Left forelimb (tissue), 1 donor: ENCODE measurements at regions not wholly inside any gene's neighbourhood (a gene's known extent, or its start where the extent isn't known, plus 50 kb on each side); places are given as distances from the start of the nearest gene placed in this dataset.
"Not testable (repeated sequence)": the region's sequence is repeated elsewhere in the genome, so short reads cannot be mapped to it uniquely, and the experiment has no call there.

ENCODE experiments used
- DNase-seq: peaks from one replicate; pipeline ENCODE4 v3.0.0-alpha.2; 2018; ENCODE audit warnings: low spot score

DNA sequence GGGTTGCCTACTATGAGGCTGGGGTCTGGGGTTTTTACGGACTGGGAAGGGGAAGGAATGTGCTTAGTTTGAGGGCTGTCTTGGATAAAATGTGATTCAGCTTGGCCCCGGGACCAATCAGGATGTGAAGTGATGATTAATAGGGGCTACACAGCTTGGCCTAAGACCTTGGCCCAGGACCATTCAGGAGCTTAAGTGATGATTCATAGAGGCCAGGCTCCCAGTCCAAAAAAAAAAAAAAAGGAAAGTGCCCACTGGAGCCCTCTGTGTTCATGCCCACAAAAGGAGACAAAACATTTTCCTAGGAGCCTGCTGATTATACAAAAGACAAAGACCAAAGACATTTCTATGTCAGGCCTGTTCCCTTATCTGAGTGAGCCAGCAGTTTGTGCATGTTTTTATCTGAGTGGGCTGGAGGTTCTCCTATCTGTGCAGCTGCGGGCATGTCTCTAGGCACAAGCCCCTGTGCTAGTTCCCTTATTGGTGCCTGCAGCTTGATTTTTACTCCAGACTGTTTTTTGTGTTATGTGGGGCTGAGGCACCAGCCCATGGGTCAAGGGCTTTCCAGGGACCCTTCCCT is 898.2 kb upstream of the GOT2 start:
- DNase-seq = no peak

DNA sequence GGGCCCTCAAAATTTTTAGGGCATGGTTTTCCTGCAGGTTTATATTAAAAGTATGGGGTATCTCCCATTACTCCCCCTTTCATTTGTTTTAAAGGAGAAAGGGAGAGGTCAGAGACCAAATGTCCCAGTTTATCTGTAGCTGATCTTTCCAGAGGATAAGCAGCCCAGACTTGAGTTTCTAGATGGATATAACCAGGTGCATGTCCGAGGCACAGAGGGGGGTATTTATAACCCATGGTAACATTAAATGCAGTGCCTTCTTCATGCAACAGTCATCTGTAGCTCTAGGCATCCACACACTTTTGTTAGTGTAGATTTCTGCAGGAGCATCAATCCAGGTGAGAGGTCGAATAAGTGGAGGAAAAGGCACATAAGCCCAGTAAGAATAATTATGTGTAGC is 890.3 kb upstream of the GOT2 start:
- DNase-seq = not testable (repeated sequence)

DNA sequence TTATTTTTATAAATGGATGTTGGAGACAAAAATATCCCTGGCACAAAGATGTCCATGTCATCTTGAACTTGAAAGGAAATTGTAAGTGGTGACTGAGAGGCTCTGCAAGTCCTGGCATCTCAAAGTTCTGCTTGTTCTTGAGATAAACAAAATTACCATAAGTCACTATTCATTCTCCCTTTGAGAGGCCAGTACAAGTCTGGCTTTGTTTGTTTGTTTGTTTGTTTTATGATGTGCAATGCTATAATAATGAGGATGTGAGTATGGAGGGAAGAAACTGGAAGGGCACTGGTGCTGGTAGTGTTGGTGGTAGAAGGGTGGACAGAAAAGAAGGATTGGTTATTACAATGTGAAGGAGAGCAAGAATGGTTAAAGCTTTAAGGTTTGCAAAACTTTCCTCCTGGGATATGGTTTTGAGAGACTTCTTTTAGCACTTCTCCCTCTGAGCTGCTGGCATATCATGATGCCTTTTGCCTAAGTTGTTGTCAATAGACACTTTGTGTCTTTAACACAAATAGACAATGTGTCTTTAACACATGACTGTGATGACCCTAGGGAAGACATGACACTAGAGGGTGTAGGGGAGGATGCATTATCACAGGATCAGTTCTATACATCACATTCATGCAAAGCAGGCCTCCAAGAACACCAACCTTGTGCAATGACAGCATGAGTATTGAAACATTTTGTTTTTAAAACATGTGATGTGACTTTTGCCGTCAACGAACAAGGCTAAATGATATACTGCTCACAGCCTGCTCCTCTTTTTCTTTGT is 880.5 kb upstream of the GOT2 start:
- no peak for DNase-seq

DNA sequence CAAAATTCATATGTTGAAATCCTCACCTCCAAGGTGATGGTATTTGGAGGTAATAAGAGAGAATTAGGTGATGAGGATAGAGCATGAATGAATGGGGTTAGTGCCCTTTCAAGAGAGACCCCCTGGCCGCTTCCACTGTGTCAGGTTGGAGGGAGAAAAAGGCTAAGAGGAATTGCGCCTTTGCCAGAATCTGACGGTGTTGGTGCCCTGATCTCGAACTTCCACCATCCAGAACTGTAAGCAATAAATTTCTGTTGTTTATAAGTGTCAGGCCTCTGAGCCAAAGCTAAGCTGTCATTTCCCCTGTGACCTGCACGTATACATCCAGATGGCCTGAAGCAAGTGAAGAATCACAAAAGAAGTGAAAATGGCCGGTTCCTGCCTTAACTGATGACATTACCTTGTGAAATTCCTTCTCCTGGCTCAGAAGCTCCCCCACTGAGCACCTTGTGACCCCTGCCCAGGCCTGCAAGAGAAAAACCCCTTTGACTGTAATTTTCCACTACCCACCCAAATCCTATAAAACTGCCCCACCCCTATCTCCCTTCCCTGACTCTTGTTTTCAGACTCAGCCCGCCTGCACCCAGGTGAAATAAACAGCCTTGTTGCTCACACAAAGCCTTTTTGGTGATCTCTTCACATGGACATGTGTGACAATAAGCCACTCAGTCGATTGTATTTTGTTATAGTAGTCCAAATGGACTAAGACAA is 878.9 kb upstream of the GOT2 start:
- DNase-seq = not testable (repeated sequence)

DNA sequence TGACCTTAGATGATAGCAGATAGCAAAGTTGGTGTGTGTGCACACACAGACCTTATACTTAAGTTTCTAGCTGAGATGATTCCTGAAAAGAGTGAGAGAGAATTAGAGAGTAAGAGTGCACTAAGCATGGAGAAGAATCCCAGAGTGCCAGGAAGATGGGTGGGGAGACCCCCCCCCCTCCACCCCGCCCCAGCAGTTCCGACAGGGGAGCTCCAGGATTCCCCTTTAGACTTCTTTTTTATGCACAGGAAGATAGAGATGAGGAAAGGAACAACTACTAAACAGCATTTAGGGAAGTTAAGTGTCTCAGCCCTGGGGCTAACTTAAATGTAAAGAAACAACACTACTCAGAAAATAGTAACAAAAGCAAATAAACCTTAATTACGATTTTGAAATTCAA is 878.0 kb upstream of the GOT2 start:
- DNase-seq = no peak

DNA sequence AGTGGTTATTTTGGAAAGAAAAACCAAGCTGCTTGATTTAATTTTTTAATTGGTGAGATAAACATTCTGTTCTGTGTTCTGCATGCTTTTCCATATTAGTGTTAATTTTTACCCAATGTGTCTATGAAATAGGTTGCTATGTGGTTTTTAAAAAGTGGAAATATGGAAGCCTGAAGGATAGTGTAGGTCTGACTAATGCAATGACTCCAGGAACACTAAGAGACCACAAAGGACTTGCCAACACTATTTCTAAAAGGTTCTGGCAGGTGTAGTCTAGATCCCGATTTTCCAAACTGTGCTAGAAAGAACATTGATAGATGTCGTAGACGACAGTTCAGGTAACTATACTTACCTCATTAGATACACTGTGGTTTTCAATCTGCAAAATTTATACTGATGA is 877.4 kb upstream of the GOT2 start:
- DNase-seq = no peak

DNA sequence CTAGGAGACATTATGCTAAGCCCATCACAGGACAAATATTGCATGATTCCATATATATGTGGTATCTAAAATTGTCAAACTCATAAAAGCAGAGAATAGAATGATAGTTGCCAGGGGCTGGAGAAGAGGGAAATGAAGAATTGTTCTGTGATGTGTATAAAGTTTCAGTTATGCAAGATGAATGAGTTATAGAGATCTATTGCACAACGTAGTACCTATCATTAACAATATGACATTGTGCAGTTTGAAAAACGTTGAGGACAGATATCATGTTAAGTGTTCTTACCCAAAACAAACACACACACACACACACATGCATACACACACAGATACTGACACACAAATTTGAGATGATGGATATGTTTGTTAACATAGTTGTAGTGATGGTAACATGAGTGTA is 871.6 kb upstream of the GOT2 start:
- no peak for DNase-seq

DNA sequence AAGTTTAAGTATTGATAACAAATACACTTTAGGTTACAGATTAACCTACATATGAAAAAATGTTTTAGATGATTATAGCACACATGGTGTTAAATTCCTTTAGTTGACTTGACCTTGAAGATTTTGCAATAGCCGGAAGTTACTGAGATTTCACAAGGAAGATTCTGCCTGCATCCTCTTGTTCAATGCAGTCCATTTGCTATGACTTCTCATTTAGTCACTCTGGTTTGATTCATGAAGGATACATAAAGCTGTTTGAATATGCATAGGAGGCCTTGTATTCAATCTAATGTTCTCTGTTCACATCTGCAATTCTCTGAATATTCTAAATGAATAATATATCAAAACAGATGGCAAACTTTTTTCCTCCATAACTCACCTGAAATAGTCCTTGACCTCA is 870.2 kb upstream of the GOT2 start:
- DNase-seq = no peak

DNA sequence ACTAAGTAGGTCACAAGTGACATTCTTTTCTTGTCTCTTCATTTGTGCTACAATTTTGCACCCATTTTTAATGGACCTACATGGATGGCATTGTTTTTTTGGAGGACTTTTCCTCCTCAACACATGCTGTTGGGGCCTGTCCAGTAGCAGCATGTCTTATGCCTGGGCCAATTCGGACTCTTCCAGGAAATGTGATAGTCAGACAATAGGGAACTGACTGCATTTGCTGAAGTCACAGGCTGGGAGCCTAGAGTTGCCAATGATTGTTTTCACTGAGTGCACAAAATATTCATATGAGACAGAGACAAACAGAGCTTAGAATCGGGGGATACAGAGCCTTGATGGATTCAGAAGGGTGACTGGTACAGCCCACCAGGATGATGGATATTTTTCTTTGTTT is 867.3 kb upstream of the GOT2 start:
- DNase-seq = no peak

DNA sequence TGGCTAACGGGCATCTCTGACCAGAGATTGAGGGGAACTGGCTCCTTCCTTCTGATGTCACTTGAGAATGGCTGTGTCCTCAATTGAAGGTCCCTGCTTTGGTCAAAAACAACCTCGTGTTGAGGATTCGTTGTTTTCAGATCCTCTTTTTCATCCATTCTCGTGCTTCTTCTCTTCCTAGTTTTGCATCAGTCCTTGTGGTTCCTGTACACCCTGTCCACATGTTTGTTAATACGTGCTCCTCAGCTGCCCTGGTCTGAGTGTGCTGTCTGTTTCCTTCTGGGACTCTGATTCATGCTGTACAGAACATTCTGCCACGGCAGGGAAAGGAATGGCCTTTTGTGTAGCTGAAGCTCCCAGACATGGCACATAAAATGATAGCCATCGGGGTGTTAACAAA is 863.2 kb upstream of the GOT2 start:
- no peak for DNase-seq

DNA sequence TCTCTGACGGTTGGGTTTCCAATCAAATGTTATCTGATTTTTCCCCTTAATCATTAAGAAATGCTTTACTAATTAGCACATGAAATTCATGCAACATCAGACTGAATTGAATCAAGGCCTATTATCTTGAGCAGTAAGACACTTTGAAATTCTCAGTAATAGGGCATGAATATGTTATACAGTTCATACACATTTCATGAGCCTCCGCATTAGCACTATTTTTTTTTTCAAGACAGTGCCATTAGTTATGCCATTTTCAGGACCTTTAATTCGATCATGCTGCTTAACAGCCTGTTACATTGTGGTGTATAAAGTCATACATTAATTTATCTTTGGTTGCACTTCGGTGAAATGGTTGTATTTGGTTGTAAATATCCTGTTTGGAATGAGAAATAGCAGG is 862.6 kb upstream of the GOT2 start:
- no peak for DNase-seq

DNA sequence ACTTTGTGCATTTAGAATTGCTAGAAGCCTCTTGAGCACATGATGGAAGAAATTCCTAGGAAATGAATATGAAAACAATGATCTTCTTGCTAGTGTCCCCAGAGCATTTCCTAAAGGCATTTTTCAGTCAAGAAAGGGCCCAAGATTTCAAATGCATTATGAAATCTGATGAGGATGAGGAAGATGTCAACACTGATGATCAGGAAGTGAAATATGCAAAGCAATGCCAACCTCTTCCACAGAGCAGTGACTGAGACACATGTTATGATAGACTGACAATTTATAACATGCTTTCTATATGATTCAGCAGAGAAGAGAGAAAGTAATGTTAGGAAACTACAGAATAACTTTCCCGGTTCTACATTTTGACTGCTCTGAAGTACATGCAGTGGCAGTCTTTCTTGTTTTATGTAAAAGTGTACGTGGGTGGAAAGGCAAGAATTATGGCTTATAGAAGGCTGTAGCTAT is 859.1 kb upstream of the GOT2 start:
- DNase-seq = no peak

DNA sequence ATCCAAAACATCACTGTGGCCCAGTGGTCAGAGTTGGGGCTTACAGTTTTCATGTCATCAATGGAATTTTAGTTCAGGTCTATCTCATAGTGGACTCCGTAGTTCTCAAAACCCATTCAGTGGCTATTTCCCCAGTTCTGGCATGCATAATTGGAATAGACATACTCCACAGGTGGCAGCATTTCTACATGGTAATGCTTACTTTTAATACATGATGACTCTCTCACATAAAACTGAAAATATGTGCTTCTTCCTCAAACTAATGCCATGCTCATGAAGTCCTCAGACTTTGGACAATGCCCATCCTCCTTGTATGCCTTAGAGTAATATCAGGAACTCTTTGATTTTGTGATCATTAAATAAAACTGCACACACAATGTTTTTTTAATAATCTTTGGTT is 857.4 kb upstream of the GOT2 start:
- DNase-seq = no peak

DNA sequence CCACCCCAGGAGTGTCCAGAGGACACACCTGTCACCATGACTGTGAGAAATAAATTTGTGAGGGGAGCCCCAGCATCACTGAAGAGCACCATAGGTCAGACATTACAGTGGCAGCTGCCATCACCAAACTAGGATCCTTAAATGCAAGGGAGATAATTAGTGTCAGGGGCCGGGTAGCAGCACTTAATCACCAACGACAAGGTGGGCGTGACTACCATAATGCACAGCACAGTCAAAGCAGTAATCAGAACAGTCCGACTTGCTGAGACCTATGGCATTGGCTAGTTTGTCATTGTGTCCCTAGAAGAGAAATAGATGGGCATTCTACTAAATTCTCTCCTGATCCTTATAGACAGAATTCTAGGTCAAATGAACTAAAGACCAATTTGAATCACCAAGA is 856.7 kb upstream of the GOT2 start:
- no peak for DNase-seq

DNA sequence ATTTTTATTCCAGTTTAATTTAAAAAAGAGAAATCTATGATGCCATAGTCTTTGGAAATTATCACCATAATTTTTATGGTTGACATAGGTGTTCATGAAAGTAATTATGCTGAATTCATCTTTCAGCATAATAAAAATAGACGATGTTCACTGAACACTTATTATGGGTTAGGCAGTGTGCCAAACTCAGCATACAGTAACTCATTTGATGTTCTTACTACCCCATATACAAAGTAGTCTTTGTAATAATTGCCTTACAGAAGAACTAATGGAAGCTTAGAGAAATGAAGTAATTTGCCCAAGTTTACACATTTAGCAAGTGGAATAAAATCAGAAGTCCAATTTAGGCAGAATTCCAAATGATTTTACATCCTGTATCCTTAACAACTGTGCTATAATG is 852.2 kb upstream of the GOT2 start:
- no peak for DNase-seq

DNA sequence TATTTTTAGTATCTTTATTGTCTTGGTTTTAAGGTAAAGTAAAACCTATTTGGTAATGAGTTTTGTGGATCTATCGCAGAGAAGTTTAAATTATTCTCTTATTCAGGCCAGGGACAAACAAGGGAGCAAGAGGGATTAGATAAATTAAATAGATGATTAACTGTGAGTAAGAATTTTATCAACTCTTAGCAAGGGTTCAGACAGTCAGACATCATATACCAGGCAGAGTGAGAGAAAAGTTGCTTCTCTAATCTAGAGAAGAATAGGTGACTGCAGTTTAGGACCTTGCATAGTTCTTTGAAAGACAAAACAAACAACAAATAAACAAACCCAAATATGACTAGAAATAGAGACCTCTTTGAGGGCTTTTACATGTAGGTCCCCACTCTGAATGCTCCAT is 840.2 kb upstream of the GOT2 start:
- DNase-seq = no peak

DNA sequence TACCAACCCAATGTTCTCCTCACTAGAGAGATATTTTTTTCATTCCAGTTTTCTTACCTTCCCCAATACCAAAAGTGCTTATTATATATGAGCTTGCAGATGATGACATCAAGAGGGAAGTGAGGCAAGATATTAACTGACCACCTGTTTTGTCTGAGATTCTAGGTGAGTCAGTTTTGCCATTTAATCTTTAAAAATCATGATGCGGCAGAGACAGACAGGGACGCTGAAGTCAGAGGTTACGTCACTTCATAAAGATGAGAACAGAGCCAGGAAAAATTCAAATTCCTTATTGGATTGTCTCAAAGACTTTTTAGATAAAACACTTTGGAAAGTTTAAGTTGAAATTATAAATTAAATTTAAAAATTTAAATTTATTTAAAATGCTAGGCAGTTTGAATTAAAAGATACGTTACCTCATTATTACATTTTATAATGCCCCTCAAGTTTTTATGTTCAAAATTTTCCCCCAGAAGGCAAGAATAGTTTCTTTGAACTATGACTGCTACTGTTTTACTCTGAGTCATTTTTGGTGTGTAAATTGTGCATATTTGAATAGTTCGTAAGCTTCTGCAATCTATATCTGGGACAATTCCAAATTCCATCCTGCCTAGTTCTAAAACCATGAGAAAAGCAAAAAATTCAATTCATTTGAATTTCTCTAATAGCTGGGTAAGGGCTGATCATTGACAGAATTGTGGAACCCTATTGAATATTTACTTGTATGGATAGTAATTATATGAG is 839.6 kb upstream of the GOT2 start:
- DNase-seq = no peak

DNA sequence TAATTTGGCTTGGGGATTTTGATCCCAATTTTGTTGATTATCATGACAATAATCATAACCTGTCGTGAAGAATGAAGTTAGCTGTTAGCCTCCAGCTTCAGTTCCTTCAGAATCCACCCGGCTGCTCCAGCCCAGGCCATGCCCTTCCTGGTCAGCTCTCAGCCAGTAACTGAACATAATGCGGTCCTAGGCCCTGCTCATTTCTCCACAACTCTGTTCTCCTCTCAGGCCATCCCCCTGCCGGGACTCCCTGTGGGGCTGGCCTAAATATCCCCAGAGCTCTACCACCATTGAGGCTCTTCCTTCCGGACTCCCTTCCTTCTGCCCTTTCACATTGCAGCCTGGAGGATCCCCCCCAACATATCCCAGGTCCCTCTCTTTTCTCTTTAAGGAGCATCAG is 833.4 kb upstream of the GOT2 start:
- no peak for DNase-seq

DNA sequence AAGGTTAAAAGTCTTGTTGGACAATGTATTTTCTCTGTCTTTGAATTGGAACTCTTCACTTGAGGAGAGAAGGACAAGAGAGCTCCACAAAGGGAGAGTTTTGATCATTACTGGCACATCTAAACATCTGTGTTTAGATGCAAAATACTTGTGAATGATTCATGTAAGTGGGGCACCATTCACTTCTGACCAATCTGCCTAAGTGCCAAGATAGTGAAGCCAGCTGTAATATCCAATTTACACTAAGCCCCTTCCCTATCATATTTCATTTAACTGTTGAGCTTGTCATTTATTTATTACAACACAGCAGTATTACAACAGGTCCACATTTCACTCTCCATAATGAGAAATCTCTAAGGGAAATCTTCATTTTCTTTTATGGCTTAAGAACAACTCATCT is 832.3 kb upstream of the GOT2 start:
- no peak for DNase-seq

DNA sequence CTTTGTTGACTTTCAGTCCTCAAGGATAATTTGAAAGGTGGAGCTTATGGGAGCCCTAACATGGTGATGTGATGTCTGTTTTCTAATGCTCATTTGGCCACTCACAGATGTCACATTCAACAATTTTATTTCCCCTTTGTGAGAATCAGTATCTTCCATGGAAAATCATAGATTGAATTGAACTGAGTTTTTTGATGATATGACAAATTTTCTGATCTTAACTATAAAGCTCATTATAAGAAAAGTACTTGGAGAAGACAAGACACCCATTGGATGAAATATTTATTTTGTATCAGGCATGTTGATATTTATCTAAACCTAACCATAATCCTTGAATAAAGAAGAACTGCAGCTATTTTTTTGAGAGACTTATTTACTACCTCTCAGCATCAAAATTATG is 824.6 kb upstream of the GOT2 start:
- no peak for DNase-seq

DNA sequence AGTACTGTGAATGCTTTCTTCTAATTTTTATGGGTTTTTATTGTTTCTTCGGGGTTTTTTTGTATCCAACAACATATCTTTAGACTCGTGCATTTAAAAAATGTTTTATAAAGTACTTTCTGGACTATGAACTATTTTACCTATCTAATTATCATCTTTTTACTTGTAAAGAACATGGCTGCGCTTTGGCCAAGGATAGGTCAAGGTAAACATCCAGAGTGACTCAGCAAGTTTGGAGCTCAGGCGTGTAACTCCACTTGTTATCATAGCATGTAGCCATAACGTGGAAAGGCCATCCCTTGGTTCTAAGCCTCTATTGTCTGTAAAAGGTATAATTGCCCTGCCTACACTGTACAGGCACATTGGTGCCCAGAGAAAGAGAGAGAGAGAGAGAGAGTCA is 818.0 kb upstream of the GOT2 start:
- DNase-seq = no peak

DNA sequence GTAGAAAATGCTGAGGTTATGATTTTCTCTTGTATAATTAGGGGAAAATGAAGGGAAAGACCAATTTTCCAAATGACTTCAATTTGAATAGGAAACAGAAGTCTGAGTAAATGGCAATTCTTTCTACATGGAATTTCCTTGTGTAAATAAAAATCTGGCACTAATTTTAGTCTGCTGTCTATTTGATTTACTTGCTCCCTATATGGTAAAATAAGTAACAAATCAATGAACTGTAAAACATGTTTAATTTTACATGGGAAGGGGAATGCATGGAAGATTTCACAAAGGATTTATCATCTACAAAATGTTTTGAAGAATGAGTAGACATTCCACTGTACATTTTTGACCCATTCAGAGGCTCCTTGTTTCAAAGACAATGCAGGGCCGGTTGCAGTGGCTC is 811.6 kb upstream of the GOT2 start:
- DNase-seq = no peak

DNA sequence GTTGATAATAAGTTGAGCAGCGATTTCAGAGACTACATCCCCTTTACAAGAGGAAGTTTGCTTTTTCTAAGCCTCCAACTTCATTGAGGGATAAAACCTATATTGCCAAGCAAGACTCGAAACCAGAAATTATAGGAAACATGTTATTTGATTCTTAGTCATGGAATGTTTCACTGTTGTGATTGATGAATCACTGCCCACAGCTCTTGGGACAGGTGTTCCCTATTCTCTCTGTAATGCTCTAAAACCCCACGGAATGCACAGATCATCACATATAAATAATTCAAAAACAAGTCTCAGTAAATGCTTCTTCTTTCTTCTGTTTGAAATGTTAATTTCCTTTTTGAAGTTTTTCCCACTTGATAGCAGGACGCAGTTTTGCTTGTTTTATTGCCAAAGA is 809.5 kb upstream of the GOT2 start:
- DNase-seq = no peak
